B cell (primary cell): ENCODE measurements at regions not wholly inside any gene's neighbourhood (a gene's known extent, or its start where the extent isn't known, plus 50 kb on each side); places are given as distances from the start of the nearest gene placed in this dataset.
"Not testable (repeated sequence)": the region's sequence is repeated elsewhere in the genome, so short reads cannot be mapped to it uniquely, and the experiment has no call there.

ENCODE experiments used
- CTCF ChIP-seq: fragments of 200-600 bp; IDR thresholded peaks from one replicate; pipeline ENCODE4 v1.8.0; 2022; ENCODE audit warnings: antibody characterized with exemption, mild to moderate bottlenecking
- EZH2 ChIP-seq: IDR thresholded peaks from 2 replicates; pipeline ENCODE4 v1.6.1; 2012; ENCODE audit warnings: borderline replicate concordance, low read depth, mild to moderate bottlenecking, moderate library complexity, low read length; ENCODE audit not compliant: insufficient read depth, poor library complexity, severe bottlenecking

- not testable (repeated sequence) for TF ChIP-seq CTCF, EZH2
These were observed 470.2 kb downstream of the RPIA start for GRCh38 chr2:89161626-89162025.
